SKM-1 treated with dmso at 0.1 percent for 144 hours (cell line): ENCODE measurements at regions not wholly inside any gene's neighbourhood (a gene's known extent, or its start where the extent isn't known, plus 50 kb on each side); places are given as distances from the start of the nearest gene placed in this dataset.

Experiments
- DNase-seq: peaks from one replicate; lab custom pipeline; 2025; ENCODE audit not compliant: unreplicated experiment; lab: John Stamatoyannopoulos, UW

GRCh38 chr5:133667217-133667616 is 54.9 kb upstream of the FSTL4 start:
- DNase-seq = no peak

GRCh38 chr5:133665571-133665970 is 53.2 kb upstream of the FSTL4 start:
- DNase-seq = no peak

- DNase-seq = no peak
Observed at GRCh38 chr5:133664422-133664821, 52.1 kb upstream of the FSTL4 start.

DNA sequence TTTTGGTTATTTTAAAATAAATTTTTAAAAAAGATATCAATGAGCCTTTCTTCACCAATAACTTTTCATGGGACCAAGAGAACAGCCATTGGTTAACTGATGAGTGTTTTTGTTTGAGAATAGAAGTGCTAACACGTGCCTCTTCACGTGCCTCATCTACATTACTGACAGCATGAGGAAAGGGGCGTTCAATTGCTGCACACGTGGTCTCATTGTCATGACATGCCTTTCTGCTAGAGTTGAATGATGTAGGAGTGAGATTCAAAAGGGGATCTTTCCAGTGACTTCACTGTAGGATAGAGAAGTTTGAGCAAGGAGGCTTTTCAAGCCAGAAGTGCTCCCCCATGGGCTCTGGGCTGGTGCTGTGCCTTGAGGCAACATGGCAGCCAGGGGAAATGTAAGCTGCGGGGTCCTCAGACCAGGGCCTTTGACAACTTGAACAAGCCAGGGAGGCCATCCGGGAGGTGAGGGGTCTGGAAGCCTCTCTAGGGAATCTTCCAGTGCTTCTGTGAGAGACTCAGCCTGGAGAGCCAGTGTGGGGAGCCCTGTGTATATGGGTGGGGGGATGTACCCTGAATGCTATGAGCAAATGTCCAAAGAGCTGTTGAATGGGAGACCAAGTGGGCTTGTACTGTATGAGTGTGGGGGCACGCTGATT is 51.2 kb upstream of the FSTL4 start:
- DNase-seq = no peak

DNA sequence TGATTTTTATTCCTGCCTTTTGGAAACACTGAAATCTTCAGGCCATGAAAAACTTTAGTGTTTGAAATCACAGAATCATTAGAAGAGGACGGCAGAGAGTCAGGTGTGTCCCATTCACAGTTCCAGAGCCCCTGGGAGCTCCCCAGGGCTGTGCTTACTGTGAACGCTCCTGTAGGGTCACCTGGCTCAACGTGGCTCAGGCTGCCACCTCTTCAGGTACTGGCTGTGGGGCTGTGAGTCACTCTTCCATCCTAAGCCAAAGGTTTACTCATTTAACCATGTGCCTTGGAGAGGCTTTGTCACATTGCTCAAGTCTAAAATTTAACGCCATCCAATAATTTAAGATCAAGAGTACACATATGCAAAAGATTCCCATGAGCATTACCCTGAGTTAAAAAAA is 50.2 kb upstream of the FSTL4 start:
- DNase-seq = no peak
